NCI-H128 (cell line): ENCODE measurements at regions not wholly inside any gene's neighbourhood (a gene's known extent, or its start where the extent isn't known, plus 50 kb on each side); places are given as distances from the start of the nearest gene placed in this dataset.

Source experiments
- DNase-seq: peaks from one replicate; lab custom pipeline; 2025; ENCODE audit not compliant: unreplicated experiment; lab: John Stamatoyannopoulos, UW

DNA sequence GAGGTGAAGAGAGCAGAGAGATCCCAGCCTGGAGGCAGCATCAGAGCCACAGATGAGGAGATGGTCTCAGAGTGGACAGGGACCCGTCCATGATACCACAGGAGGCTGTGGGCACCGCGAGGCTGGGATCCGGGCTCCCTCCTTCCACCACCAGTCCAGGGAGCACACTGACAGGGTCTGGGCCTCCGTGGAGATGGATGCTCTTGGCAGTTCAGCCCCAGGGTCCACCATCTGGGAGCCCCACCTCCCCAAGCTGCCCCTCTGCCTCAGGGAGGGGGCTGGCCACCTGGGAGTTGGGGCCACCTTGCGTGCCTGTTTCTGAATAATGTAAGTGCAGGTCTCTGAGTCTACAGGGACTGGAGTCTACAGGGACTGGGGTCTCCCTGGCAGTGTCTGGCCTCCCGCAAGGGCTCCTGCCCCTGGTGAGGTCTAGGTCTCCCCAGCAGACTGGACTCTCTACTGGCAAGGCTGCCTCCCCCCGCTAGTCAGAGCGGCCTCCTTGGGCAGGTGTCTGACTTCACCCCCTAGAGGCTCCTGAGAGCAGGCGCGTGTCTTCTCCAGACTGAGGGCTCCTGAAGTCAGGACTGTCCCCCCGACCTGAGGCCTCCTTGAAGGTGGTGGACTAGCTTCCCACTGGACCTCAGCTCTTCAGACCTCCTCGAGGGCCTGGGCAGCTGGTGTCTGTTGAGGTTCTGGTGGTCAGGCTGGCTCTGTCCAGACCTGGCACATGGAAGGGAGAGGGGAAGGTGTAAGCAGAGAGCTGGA lies 218.5 kb downstream of the PTPRU start:
- no peak for DNase-seq

DNA sequence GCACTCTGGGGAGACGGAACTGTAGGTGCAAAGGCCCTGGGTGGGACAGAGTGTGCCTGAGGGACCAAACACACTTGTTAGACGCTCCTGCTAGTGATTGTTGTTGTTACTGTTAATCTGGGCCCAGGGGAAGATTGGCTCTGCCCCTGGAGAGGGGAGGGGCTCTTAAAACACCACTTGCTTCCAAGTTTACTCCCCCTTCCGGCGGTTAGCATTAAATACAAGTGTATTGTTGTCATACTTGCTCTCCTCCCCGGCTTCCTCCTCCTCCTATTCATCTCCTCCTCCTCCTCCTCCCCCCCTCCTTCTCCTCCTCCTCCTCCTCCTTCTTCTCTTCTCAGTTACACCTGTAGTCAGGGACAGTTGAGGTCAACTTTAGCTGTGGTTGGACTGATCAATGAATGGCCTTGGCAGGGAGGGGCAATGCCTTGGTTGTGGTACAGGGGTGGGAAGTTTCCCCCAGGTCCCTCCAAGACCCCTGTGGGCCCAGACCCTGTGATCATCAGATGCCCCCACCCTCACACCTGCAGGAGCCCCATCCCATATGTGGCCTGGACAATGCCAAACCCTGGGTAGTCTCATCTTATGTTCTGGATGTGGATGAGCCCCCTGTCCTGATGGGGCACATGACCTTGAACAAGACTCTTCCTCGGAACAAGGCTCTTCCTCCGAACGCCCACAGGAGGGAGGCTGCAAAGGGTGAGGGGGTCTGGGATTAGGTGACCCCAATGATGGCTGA lies 217.3 kb downstream of the PTPRU start:
- DNase-seq: no peak

DNA sequence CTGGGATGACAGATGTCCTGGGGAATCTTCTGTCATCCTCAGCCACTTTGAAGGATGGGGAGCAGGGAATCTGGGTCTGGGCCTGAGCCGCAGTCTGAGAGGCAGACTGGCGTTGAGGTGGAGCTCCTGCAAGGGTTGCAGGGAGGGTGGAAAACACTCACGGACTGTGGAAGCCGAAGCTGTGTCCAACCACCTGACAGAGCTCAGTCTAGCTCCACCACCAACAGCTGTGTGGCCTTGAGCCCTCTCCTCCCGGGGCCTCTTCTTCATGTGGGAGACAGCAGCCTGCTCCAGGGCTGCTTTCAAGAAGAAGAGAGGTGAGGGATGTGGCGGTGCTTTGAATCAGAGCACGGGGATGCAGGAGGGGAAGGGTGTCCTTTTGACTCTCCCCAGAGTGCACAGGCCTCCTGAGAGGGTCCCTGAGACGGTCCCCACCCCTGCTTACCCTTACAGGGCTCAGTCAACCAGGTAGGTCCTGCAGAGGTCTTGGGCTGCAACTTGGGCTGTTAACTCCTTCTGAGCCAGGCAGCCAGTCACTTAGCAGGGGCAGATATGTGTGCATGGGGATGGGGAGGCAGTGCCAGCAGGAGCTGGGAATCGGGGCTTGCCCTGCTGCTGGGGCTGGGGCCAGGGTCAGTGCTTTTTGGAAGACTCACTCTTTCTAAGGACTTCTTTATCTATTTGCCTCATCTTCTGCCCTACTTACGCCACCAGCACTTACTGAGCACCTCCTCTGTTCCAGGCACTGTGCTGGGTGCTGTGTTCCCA lies 216.3 kb downstream of the PTPRU start:
- DNase-seq: no peak

DNA sequence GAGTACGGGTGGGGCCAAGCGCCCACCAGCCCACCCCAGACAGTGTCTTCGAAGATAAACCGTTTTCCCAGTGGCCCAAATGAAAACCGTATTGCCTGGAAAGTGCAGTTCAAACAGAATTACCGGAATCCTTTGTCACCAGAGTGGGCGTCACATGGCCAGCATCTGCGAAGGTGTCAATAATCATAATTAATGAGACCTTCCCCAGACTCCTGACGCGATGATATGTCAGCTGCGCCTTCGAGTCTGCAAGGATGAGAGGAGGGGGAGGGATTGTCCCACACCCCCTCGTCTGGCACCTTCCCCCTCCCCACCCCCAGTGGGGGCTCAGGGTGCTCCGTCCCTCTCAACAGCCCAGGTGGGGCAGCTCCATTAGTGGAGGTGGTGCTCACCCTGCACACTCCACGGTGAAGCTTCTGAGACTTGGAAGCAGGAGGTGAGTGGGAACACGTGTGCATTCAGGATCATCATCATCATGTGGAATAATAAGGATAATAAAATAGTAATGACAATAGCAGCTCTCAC lies 215.1 kb downstream of the PTPRU start:
- no peak for DNase-seq

DNA sequence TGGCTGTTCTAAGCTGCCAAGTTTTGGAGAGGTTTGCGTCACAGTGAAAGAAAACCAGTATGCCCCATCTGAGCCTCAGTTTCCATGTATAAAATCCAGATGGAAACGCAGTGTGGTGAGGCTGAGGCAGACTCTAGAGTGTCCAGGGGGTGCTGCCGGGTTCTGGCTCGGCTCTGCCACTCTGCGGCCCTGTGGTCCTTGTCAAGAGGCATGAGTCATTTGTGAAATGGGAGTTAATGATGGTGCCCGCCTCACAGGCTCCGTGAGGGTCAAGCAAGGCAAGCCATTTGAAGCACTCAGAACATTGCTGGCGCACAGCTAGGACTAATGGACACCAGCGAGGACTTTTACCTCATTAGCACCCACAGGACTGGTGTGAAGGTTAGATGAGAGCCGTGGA lies 214.3 kb downstream of the PTPRU start:
- no peak for DNase-seq

DNA sequence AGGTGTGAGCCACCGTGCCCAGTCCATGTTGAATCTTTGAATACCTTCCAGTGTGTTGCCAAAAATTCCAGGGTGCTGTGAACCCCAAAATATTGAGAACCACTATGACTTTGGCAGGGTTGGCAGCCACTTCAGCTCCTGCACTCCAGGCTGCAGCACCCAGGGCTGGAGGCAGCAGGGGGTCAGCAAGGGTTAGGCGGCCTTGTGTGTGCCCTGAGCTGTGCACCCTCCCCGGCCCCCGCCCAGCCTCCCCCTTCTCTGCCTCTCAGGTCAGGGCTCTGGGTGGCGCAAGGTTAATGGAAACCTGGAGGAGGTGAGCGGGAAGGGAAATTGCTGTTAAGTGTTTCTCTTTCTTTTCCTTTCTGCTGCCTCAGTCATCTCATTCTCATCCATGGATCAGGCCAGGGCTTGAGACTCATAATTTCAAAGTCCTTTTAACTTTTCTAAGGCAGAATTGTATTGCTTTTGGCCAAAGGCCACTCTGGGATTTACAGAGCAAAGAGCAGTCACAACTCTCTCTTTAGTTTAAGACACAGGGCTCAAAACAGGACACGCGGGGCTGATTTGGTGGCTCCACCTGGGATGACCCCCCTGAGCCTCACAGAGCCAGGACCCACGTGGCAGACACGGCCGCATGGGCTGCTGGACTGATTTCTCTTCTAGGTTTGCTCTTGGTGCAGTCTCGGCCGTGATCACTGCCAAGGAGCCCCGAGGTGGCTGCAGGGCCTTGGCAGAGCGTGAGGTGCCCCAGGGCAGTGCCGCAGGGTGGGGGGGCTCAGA lies 212.3 kb downstream of the PTPRU start:
- DNase-seq: no peak

DNA sequence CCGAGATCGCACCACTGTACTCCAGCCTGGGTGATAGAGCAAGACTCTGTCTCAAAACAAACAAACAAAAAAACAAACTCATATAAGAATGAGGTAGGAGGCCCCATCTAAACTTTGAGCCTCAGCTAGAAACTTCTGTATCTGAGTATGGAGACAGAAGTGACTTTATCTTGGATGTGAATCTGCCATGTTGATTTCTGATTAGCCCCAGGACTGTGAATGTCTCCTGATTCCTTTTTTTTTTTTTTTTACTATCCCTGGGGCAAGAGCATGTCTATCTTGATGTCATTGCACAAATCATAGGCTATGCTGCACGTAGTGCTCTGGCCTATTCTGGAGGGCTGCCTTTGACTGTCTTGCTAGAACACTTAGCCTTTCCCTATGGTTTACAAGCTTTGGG lies 211.0 kb downstream of the PTPRU start:
- DNase-seq: no peak

DNA sequence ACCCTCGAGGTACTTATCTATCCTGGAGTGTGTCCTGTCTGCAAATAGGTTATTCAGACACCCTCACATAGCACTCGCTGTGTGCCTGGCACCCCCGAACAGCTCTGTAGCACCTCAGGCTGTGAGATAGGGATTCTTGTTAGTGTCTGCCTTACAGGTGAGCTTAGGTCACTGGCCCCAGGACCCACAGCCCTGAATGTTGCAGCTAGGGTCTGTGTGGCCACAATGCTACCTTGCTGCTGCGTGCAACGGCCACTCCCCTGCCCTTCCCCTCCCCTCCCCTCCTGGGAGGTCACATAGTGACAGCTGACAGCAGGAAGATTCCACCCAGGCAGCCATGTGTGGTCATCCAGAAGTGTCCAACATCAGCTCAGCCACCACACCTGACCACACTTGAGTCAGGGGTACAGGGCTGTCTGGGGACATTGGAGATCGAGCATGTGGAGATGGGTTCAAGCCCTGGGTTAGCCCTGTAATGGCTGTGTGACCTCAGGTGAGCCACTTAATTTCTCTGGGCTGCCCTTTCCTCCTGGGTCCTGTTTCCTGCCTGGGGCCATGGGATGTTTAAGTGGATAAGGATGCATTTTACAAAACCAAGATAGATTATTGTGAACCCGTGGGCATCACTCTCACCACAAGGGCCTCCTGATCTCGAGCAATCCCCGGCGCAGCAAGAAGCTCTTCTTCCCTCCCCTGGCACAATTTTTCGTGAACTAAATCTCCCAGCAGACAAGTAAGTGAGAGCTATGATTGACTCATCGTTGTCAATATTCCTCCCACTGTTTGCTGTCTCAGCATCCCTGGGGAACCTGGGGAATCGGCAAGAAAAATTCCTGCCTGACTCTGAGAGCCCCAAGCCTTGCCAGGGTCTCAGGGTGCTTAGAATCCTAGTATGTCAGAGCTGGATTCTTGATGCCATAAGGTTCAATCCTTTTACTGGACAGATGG lies 208.7 kb downstream of the PTPRU start:
- no peak for DNase-seq

DNA sequence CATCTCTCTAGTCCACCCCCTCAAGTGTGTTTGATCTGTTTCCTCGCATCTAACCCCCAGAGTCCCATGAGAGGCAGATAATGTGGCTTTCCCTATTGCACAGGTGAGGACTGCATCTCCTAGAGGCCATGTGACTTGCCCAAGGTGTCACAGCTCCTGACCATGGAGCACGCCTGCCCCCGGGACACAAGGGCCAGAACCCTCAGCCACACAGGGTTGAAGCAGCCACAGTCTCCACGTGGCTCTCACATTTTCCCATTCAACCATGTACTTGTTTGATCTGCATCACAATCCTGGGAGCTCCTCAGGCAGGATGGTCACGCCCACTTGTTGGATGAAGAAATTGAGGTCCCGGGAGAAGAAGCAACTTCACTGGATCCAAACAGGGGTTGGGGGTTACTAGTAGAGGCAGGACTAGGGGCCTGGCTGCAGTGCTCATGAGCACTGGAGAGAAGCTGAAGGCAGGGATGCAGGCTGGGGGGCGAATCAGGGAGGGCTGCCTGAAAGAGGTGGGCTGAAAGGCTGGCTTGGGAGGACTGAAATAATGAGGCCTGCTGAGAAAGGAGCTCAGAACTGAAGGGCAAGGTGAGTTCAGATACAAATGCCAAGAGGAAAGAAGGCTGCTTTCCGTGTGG lies 207.9 kb downstream of the PTPRU start:
- no peak for DNase-seq

DNA sequence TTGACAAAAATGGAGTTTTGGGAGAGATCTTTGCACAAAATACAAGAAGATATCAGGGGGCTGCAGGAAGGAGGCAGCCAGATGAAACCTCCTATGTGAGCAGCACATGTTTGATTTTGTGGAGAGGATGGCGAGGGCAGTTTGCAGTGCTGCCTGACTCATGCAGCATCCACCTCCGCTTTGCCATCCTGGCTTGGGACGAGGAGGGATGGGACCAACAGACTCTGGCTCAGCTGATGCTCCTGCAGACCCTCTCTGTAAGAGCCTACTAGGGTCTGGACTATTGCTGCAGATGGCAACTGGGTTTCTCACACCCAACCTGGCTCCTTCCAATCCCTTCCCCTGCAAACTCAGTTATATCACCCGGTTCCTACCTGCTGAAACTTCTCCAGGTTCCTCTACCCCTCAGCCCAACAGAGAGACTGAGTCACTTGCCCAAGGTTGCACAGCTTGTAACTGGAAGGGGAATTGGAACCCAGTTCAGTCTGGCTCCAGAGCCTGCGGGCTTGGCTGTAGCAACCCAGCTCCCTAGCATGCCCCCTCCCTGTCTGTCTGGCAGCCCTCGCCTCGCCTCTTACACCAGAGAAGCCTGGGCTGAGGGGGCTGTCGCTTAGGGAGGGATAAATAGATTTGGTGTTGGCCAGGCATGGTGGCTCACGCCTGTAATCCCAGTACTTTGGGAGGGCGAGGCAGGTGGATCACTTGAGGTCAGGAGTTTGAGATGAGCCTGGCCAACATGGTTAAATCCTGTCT lies 205.8 kb downstream of the PTPRU start:
- DNase-seq: no peak

DNA sequence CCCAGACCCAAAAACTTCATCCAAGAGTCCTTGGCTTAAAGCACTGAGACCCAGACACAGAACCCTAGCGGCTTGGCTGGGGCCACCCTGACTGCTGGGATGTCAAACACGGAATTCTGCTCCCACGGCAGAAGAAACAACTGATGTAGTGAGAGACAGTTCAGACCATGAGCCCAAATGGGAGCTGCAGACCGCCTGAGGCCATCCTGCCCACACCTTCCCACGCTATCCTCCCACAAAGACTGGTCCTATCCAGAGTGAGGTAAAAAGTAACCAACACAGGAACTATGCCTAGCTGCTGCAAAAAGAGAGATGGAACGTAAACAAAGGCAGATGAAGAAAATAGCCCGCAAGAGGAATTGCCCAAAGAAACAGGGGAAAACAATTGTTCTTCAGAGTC lies 203.3 kb downstream of the PTPRU start:
- DNase-seq: no peak

DNA sequence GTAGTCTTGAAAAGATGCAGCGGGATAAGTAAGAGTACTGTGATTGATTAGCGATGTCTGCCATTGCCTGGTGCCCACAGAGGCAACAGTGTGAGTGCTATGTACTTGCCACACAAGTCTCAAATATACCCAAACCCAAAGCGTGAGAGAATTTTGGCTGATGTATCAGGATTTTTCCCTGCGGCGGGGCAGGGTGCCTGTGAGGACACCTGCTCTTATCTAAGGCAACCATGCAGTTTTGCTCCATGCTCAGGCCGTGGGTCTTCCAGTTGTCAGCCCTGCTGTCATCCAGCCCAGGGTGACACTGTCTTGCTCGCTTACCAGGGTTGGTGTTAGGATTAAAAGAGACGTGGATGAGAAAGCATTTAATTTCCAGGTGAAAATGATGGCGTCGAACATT lies 202.7 kb downstream of the PTPRU start:
- no peak for DNase-seq

DNA sequence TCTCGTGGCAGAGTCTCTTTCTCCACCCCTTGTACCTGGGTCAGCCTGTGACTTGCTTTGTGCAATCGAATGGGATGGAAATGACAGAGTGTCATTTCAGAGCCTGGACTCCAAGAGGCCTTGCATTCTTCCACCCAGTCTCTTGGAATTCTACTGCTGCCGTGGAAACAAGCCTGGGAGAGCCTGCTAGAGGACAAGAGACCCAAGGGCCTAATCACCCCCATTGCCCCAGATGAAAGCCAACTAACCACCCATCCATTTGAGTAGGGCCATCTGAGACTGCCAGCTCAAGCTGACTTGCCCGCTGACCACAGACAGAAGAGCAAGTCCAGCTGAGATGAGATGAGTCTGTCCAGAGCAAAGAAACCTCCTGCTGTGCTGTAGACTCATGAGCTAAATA lies 201.6 kb downstream of the PTPRU start:
- DNase-seq: no peak

DNA sequence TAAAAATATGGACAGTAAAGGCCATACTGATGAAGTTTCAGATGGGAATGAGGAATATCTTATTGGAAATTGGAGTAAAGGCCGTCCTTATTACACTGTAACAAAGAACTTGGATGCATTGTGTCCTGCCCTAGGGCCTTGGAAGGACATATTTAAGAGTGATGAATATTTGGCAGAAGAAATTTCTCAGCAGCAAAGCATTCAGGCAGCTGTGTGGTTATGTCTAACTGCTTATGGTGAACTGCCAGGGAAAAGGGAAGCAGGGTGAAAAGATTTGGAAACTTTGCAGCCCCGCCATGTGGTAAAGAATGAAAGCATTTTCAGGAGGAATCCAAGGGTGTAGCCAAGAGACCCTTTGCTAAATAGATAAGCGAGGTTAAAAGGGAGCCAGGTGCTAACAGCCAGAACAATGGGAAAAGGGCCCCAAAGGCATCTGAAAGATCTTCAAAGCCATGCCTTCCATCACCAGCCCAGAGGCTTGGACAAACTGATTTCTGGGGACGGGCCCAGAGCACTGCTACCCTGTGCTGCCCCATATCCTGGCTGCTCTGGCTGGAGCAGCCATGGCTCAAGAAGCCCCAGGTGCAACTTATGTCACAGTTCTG lies 200.0 kb downstream of the PTPRU start:
- DNase-seq: no peak

DNA sequence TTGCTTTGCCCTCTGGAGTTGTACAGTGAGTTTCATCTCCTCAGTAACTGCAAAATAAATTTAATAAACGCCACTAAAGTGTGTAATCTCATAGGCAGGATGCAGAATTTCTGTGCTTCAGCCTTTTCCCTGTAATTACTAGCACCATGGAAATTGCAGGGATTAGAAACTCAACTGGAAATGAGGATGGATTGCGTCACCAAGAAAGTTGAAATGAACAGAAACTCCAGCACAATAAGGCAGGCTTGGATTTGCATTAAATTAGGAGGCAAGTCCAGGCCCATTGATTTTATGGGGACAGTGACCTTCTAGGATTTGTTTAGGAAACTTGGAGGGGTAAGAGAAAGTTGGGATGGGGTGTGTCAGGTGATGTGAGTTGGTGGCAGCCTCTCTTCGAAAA lies 197.5 kb downstream of the PTPRU start:
- DNase-seq: no peak

DNA sequence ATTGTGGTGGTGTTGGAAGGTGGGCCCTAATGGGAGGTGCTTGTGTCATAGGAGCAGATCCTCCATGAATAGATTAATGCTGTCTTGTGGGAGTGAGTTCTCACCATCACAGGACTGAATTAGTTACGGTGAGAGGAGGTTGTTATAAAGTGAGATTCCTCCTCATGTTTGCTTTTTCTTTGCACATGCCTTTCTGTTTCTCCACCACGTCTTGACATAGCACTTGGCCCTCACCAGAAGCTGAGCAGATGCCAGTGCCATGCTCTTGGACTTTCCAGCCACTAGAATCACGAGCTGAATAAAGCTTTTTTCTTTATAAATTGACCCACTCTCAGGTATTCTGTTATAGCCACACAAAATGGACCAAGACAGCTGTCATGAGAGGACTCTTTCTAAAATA lies 194.8 kb downstream of the PTPRU start:
- DNase-seq: no peak

DNA sequence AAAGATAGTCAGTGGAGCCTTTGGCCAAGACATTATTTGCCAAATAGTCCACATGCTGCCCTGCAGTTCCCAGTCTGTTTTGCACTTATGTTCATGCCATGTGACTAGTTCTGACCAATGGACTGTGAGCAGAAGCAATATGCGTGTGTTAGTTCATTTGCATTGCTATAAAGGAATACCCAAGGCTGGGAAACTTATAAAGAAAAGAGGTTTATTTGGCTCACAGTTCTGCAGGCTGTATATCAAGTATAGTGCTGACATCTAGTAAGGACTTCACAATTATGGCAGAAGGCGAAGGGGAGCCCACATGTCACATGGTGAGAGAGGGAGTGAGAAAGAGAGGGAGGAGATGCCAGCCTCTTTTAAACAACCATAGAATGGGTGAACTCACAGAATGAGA lies 193.3 kb downstream of the PTPRU start:
- DNase-seq: no peak

DNA sequence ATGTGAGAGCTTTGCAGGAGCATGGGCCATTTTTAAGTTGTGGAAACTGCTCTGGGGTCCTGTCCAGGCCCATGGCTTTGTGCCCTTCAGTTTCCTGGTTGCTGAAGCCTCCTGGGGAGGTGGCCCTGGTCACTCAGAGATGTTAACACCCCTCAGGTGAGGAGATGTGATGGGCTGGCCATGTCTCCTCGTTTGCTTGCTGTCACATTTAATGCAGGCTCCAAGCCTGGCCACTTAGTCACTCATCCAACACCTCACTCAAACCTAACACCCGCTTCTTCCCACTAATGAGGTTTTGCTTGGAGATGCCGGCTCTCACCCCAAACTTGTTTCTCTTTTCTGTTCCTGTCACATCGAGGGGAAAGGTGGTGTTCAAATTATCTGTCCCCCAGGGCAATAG lies 192.7 kb downstream of the PTPRU start:
- DNase-seq: no peak
